ENCODE measurements at regions not wholly inside any gene's neighbourhood (a gene's known extent, or its start where the extent isn't known, plus 50 kb on each side); places are given as distances from the start of the nearest gene placed in this dataset.
"Not testable (repeated sequence)": the region's sequence is repeated elsewhere in the genome, so short reads cannot be mapped to it uniquely, and the experiment has no call there.

- ChIA-PET CTCF (no interaction called here), POLR2A (ENCODE audit: low non-redundant PET) (no interaction called here)
- no peak overlapping the region for H3K27ac ChIP-seq
- DNase-seq (ENCODE audit: low spot score): no peak
- TF ChIP-seq CTCF (conservative IDR thresholded peaks at IDR 0.05; ENCODE audit: low read depth): no peak
Measured at GRCh38 chr12:33116284-33116683, 219.7 kb upstream of the PKP2 start.

GRCh38 chr12:33115716-33116115 lies 219.1 kb upstream of the PKP2 start:
- no peak overlapping the region for H3K27ac ChIP-seq
- DNase-seq (ENCODE audit: low spot score): peak; percentile 3
- CTCF ChIA-PET: no interaction called here
- POLR2A ChIA-PET (ENCODE audit: low non-redundant PET): no interaction called here
- no peak for TF ChIP-seq CTCF (conservative IDR thresholded peaks at IDR 0.05; ENCODE audit: low read depth)

- TF ChIP-seq CTCF (conservative IDR thresholded peaks at IDR 0.05; ENCODE audit: low read depth): no peak
- no peak overlapping the region for H3K27ac ChIP-seq
- CTCF ChIA-PET: no interaction called here
- POLR2A ChIA-PET (ENCODE audit: low non-redundant PET): no interaction called here
- DNase-seq (ENCODE audit: low spot score): no peak
Measured at GRCh38 chr12:33111850-33112249, 215.3 kb upstream of the PKP2 start.

- DNase-seq (ENCODE audit: low spot score); POLR2A ChIA-PET (ENCODE audit: low non-redundant PET); CTCF ChIA-PET; H3K27ac ChIP-seq: not testable (repeated sequence)
Measured at GRCh38 chr12:33107827-33108226, 211.2 kb upstream of the PKP2 start.

GRCh38 chr12:33093534-33093933 lies 197.0 kb upstream of the PKP2 start:
- no peak overlapping the region for H3K27ac ChIP-seq
- no peak for DNase-seq (ENCODE audit: low spot score)
- POLR2A ChIA-PET (ENCODE audit: low non-redundant PET): no interaction called here
- TF ChIP-seq CTCF (conservative IDR thresholded peaks at IDR 0.05; ENCODE audit: low read depth): no peak
- CTCF ChIA-PET: no interaction called here

GRCh38 chr12:33087876-33088275 lies 191.3 kb upstream of the PKP2 start:
- DNase-seq (ENCODE audit: low spot score); H3K27ac ChIP-seq; POLR2A ChIA-PET (ENCODE audit: low non-redundant PET); CTCF ChIA-PET: not testable (repeated sequence)

GRCh38 chr12:33076401-33076800 lies 179.8 kb upstream of the PKP2 start:
- DNase-seq (ENCODE audit: low spot score); H3K27ac ChIP-seq; POLR2A ChIA-PET (ENCODE audit: low non-redundant PET): not testable (repeated sequence)
- CTCF ChIA-PET: interaction anchor here (0.6 kb wide), 1 partner anchor 1659 kb away, joined by 3 read pairs; no protein-coding TSS in a partner anchor

GRCh38 chr12:33075130-33075766 lies 178.7 kb upstream of the PKP2 start:
- CTCF ChIA-PET; DNase-seq (ENCODE audit: low spot score); H3K27ac ChIP-seq; POLR2A ChIA-PET (ENCODE audit: low non-redundant PET): not testable (repeated sequence)

GRCh38 chr12:33061844-33062243 lies 165.3 kb upstream of the PKP2 start:
- no peak overlapping the region for H3K27ac ChIP-seq
- TF ChIP-seq CTCF (conservative IDR thresholded peaks at IDR 0.05; ENCODE audit: low read depth): no peak
- ChIA-PET POLR2A (ENCODE audit: low non-redundant PET) (no interaction called here), CTCF (no interaction called here)
- no peak for DNase-seq (ENCODE audit: low spot score)

Data from RWPE1 (cell line).